Endodermal cell (in vitro differentiated cells): ENCODE measurements at regions not wholly inside any gene's neighbourhood (a gene's known extent, or its start where the extent isn't known, plus 50 kb on each side); places are given as distances from the start of the nearest gene placed in this dataset.

Source experiments
- DNase-seq: peaks from one replicate; pipeline ENCODE4 v3.0.0-alpha.2; 2017
- H3K27ac ChIP-seq: 2 replicates; pipeline ENCODE4 v1.5.1; 2013; ENCODE audit warnings: mild to moderate bottlenecking, low read depth, low read length, moderate library complexity
- H3K27me3 ChIP-seq: 2 replicates; pipeline ENCODE4 v1.6.1; 2013; ENCODE audit warnings: mild to moderate bottlenecking, low read length, moderate library complexity; ENCODE audit not compliant: insufficient read depth, control insufficient read depth, poor library complexity, severe bottlenecking
- H3K36me3 ChIP-seq: 2 replicates; pipeline ENCODE4 v1.7.0; 2013; ENCODE audit warnings: mild to moderate bottlenecking, low read length, moderate library complexity; ENCODE audit not compliant: control insufficient read depth, insufficient read depth
- H3K4me1 ChIP-seq: one replicate; pipeline ENCODE4 v1.7.0; 2013; ENCODE audit warnings: low read length; ENCODE audit not compliant: control insufficient read depth, insufficient read depth
- H3K4me3 ChIP-seq: 2 replicates; pipeline ENCODE4 v1.5.1; 2013; ENCODE audit warnings: mild to moderate bottlenecking, low read length, moderate library complexity
- H3K9ac ChIP-seq: 2 replicates; pipeline ENCODE4 v1.6.1; 2013; ENCODE audit warnings: mild to moderate bottlenecking, low read length, moderate library complexity; ENCODE audit not compliant: poor library complexity, severe bottlenecking; ENCODE audit errors: extremely low read depth
- H3K9me3 ChIP-seq: 2 replicates; pipeline ENCODE4 v1.6.1; 2013; ENCODE audit warnings: mild to moderate bottlenecking, low read length, moderate library complexity; ENCODE audit not compliant: control insufficient read depth
- H3K27ac Mint-ChIP-seq: 2 replicates; pipeline ENCODE4 v1.8.0; 2020; ENCODE audit warnings: mixed read lengths
- H3K27me3 Mint-ChIP-seq: 2 replicates; pipeline ENCODE4 v1.8.0; 2021; ENCODE audit warnings: mild to moderate bottlenecking, mixed read lengths; ENCODE audit not compliant: insufficient read depth
- H3K36me3 Mint-ChIP-seq: 2 replicates; pipeline ENCODE4 v1.8.0; 2020; ENCODE audit warnings: low read depth, mixed read lengths
- H3K4me1 Mint-ChIP-seq: 2 replicates; pipeline ENCODE4 v1.8.0; 2020; ENCODE audit warnings: mixed read lengths
- H3K4me3 Mint-ChIP-seq: 2 replicates; pipeline ENCODE4 v1.8.0; 2020; ENCODE audit warnings: mild to moderate bottlenecking, moderate library complexity, mixed read lengths
- H3K9me3 Mint-ChIP-seq: 2 replicates; pipeline ENCODE4 v1.8.0; 2020; ENCODE audit warnings: mild to moderate bottlenecking, mixed read lengths
- WGBS, 2 experiments: methylation state at CpG; one replicate each; pipeline versions ENCODE4 v1.1.5 to v1.1.7; 2013; ENCODE audit warnings: missing lambda C conversion rate in 2 of 2, mixed read lengths in 1 of 2; ENCODE audit not compliant: insufficient coverage in 1 of 2, insufficient read length in 1 of 2; 5-methylcytosine and 5-hydroxymethylcytosine counted together
- TF ChIP-seq, protein P1 (sequence below): fragments of 200-600 bp; sonication (generic); conservative IDR thresholded peaks from 2 replicates; pipeline ENCODE4 v1.5.0; 2021; ENCODE audit warnings: antibody characterized with exemption, mild to moderate bottlenecking

GRCh38 chr14:71704210-71704609, 228.0 kb upstream of the RGS6 start:
- no peak overlapping the region for H3K27ac Mint-ChIP-seq

DNA sequence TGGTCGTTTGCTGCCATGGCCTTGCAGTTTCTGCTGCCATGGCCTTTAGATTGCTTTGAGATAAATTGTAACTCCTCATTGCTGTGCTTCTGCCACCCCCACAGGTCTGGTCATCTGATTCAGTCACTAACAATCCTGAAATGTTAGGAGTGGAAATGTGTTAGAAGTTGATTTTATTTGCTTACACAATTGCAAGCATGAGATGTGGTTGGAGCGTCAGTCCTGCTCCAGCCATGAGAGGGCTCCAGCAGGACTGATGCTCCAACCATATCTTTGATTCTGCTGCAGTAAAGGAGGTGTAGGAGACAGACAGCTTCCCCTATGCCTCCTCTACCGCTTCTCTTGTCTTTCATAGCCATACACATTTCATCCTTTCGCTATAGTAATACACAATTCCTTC, 226.8 kb upstream of the RGS6 start:
- H3K27ac Mint-ChIP-seq, result no peak overlapping the region
- no peak overlapping the region for H3K27ac ChIP-seq

More at GRCh38 chr14:71704210-71704609, 228.0 kb upstream of the RGS6 start:
- Histone ChIP-seq H3K27ac (no peak overlapping the region), H3K36me3 (peaks cover 58% of the 10 kb centered on the region), H3K4me1 (no peaks in the 10 kb centered on the region), H3K9ac (no peak overlapping the region), H3K4me3 (no peak overlapping the region), H3K9me3 (no peaks in the 10 kb centered on the region), H3K27me3 (no peaks in the 10 kb centered on the region)
- 100% methylated on average over 1 of the region's 1 CpG for WGBS, 2 experiments
- H3K9me3 Mint-ChIP-seq, result no peaks in the 10 kb centered on the region
- no peak for DNase-seq
- H3K27me3 Mint-ChIP-seq, result no peaks in the 10 kb centered on the region
- peaks cover 36% of the 10 kb centered on the region for H3K36me3 Mint-ChIP-seq
- TF ChIP-seq, protein P1, sequence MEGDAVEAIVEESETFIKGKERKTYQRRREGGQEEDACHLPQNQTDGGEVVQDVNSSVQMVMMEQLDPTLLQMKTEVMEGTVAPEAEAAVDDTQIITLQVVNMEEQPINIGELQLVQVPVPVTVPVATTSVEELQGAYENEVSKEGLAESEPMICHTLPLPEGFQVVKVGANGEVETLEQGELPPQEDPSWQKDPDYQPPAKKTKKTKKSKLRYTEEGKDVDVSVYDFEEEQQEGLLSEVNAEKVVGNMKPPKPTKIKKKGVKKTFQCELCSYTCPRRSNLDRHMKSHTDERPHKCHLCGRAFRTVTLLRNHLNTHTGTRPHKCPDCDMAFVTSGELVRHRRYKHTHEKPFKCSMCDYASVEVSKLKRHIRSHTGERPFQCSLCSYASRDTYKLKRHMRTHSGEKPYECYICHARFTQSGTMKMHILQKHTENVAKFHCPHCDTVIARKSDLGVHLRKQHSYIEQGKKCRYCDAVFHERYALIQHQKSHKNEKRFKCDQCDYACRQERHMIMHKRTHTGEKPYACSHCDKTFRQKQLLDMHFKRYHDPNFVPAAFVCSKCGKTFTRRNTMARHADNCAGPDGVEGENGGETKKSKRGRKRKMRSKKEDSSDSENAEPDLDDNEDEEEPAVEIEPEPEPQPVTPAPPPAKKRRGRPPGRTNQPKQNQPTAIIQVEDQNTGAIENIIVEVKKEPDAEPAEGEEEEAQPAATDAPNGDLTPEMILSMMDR, result no peak
- no peaks in the 10 kb centered on the region for H3K4me1 Mint-ChIP-seq
- H3K4me3 Mint-ChIP-seq, result no peak overlapping the region

DNA sequence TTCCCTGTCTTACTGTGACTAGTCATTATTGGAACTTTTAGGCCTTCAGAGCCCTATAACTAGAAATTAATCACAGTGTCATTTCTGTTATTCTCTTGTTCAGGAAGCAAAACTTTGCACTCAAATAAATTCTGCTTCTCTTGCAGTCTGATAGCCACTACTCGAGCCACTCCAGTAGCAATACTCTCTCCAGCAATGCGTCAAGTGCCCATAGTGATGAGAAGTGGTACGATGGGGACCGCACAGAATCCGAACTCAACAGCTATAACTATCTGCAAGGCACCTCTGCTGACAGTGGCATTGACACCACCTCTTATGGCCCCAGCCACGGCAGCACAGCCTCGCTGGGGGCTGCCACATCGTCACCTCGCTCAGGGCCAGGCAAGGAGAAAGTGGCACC, 223.2 kb upstream of the RGS6 start:
- Histone ChIP-seq H3K9ac (no peak overlapping the region), H3K36me3 (peaks cover 46% of the 10 kb centered on the region), H3K27ac (no peak overlapping the region), H3K4me1 (no peaks in the 10 kb centered on the region), H3K4me3 (no peak overlapping the region), H3K9me3 (no peaks in the 10 kb centered on the region), H3K27me3 (no peaks in the 10 kb centered on the region)
- WGBS, 2 experiments, result 96% methylated on average over 5 to 9 of the region's 9 CpGs
- no peak for DNase-seq
- peaks cover 42% of the 10 kb centered on the region for H3K36me3 Mint-ChIP-seq
- no peaks in the 10 kb centered on the region for H3K9me3 Mint-ChIP-seq
- TF ChIP-seq, protein P1, result no peak
- no peak overlapping the region for H3K27ac Mint-ChIP-seq
- peaks cover 11% of the 10 kb centered on the region for H3K4me1 Mint-ChIP-seq
- no peaks in the 10 kb centered on the region for H3K27me3 Mint-ChIP-seq
- no peak overlapping the region for H3K4me3 Mint-ChIP-seq

More for the DNA sequence above, 226.8 kb upstream of the RGS6 start:
- peaks cover 53% of the 10 kb centered on the region for H3K36me3 ChIP-seq
- Mint-ChIP-seq H3K4me3 (no peak overlapping the region), H3K9me3 (no peaks in the 10 kb centered on the region), H3K27me3 (no peaks in the 10 kb centered on the region), H3K36me3 (peaks cover 37% of the 10 kb centered on the region), H3K4me1 (no peaks in the 10 kb centered on the region)
- WGBS, 2 experiments, result 97 to 100% methylated on average over 1 to 4 of the region's 4 CpGs
- no peak for DNase-seq
- no peaks in the 10 kb centered on the region for H3K4me1 ChIP-seq
- no peak overlapping the region for H3K4me3 ChIP-seq
- no peak overlapping the region for H3K9ac ChIP-seq
- H3K9me3 ChIP-seq, result no peaks in the 10 kb centered on the region
- H3K27me3 ChIP-seq, result no peaks in the 10 kb centered on the region
- TF ChIP-seq, protein P1, result no peak
